GM23248 (cell line): ENCODE measurements at regions not wholly inside any gene's neighbourhood (a gene's known extent, or its start where the extent isn't known, plus 50 kb on each side); places are given as distances from the start of the nearest gene placed in this dataset.
"Not testable (repeated sequence)": the region's sequence is repeated elsewhere in the genome, so short reads cannot be mapped to it uniquely, and the experiment has no call there.

Experiments
- DNase-seq: peaks from one replicate; pipeline ENCODE4 v3.0.0-alpha.2; 2015
- H2AFZ ChIP-seq: fragments of 200-600 bp; sonication (generic); 2 replicates; pipeline ENCODE4 v1.6.1; 2016; ENCODE audit warnings: antibody characterized with exemption
- H3F3A ChIP-seq: fragments of 200-600 bp; sonication (generic); 2 replicates; pipeline ENCODE4 v1.6.1; 2016; ENCODE audit warnings: mild to moderate bottlenecking, antibody characterized with exemption, mixed run types; ENCODE audit not compliant: insufficient read depth
- H3K27ac ChIP-seq: fragments of 200-600 bp; sonication (generic); 2 replicates; pipeline ENCODE4 v1.5.1; 2016; ENCODE audit warnings: mild to moderate bottlenecking
- H3K27me3 ChIP-seq: fragments of 200-600 bp; sonication (generic); replicated peaks from 2 replicates; pipeline ENCODE4 v1.6.1; 2016; ENCODE audit warnings: mild to moderate bottlenecking; ENCODE audit not compliant: insufficient read depth
- H3K36me3 ChIP-seq: fragments of 200-600 bp; sonication (generic); 2 replicates; pipeline ENCODE4 v1.6.1; 2016; ENCODE audit warnings: low read depth, mild to moderate bottlenecking
- H3K4me1 ChIP-seq: fragments of 200-600 bp; sonication (generic); 2 replicates; pipeline ENCODE4 v1.6.1; 2016; ENCODE audit warnings: mild to moderate bottlenecking; ENCODE audit not compliant: insufficient read depth
- H3K4me2 ChIP-seq: fragments of 200-600 bp; sonication (generic); one replicate; pipeline ENCODE4 v1.6.1; 2016; ENCODE audit warnings: mild to moderate bottlenecking; ENCODE audit not compliant: unreplicated experiment
- H3K4me3 ChIP-seq: fragments of 200-600 bp; sonication (generic); 2 replicates; pipeline ENCODE4 v1.5.1; 2016; ENCODE audit warnings: mild to moderate bottlenecking
- H3K79me2 ChIP-seq: fragments of 200-600 bp; sonication (generic); 2 replicates; pipeline ENCODE4 v1.6.1; 2016; ENCODE audit warnings: mild to moderate bottlenecking; ENCODE audit not compliant: insufficient read depth
- H3K9ac ChIP-seq: fragments of 200-600 bp; sonication (generic); 2 replicates; pipeline ENCODE4 v1.6.1; 2016; ENCODE audit warnings: mild to moderate bottlenecking
- H3K9me2 ChIP-seq: fragments of 200-600 bp; sonication (generic); 2 replicates; pipeline ENCODE4 v1.6.1; 2016; ENCODE audit warnings: mixed run types, mild to moderate bottlenecking, moderate library complexity; ENCODE audit not compliant: insufficient read depth
- H3K9me3 ChIP-seq: fragments of 200-600 bp; sonication (generic); one replicate; pipeline ENCODE4 v1.6.1; 2017; ENCODE audit warnings: low read depth
- H4K20me1 ChIP-seq: fragments of 200-600 bp; sonication (generic); 2 replicates; pipeline ENCODE4 v1.6.0; 2016; ENCODE audit not compliant: insufficient read depth
- EZH2 ChIP-seq: fragments of 200-600 bp; sonication (generic); IDR thresholded peaks from 2 replicates; pipeline ENCODE4 v1.6.1; 2018; ENCODE audit warnings: antibody characterized with exemption, mild to moderate bottlenecking; ENCODE audit not compliant: insufficient read depth, poor library complexity, severe bottlenecking
- EZH2phosphoT487 ChIP-seq: fragments of 200-600 bp; sonication (generic); IDR thresholded peaks from 2 replicates; pipeline ENCODE4 v1.6.1; 2018; ENCODE audit warnings: antibody characterized with exemption, moderate library complexity, mild to moderate bottlenecking, low read depth; ENCODE audit not compliant: insufficient read depth
- WGBS, 2 experiments: methylation state at CpG; one replicate each; pipeline ENCODE4 v1.1.6; 2015 to 2017; ENCODE audit warnings: low lambda C conversion rate in 2 of 2, low coverage in 1 of 2; ENCODE audit errors: missing lambda C conversion rate in 2 of 2; 5-methylcytosine and 5-hydroxymethylcytosine counted together
- in situ Hi-C: fragments of 300-500 bp; cut with MboI; formaldehyde crosslinking; loops from 2 replicates; pipeline ENCODE4 v1.15.0; 2020

- Histone ChIP-seq H3K4me1 (peaks cover 33% of the 10 kb centered on the region), H3K9ac (peak overlapping the region; percentile 50), H3F3A (peaks cover 13% of the 10 kb centered on the region; the same call in 1 of the 2 replicates), H2AFZ (no peak overlapping the region), H3K27me3 (no peaks in the 10 kb centered on the region), H3K9me3 (no peaks in the 10 kb centered on the region), H3K9me2 (no peaks in the 10 kb centered on the region), H3K4me2 (peak overlapping the region; percentile 59), H3K4me3 (no peak overlapping the region; the same call in 1 of the 2 replicates), H3K36me3 (peaks cover 13% of the 10 kb centered on the region; the same call in 1 of the 2 replicates), H3K27ac (peak overlapping the region; percentile 56), H3K79me2 (peaks cover 95% of the 10 kb centered on the region), H4K20me1 (no peaks in the 10 kb centered on the region)
- WGBS, 2 experiments, result 15 to 16% methylated on average over 3 of the region's 3 CpGs
- TF ChIP-seq EZH2phosphoT487 (no peak), EZH2 (no peak)
- in situ Hi-C loops, result no loop called here
- peak; percentile 73 for DNase-seq
These were observed 76.3 kb upstream of the WIPF1 start for GRCh38 chr2:174673876-174674275.

- peaks cover 95% of the 10 kb centered on the region for H3K79me2 ChIP-seq
- 38 to 39% methylated on average over 7 of the region's 7 CpGs for WGBS, 2 experiments
- no peak overlapping the region; the same call in 1 of the 2 replicates for H3K9ac ChIP-seq
- H3K4me1 ChIP-seq, result peaks cover 28% of the 10 kb centered on the region
- H3K27ac ChIP-seq, result peak overlapping the region; percentile 56
- H4K20me1 ChIP-seq, result no peaks in the 10 kb centered on the region
- peaks cover 13% of the 10 kb centered on the region; the same call in 1 of the 2 replicates for H3K36me3 ChIP-seq
- H3K9me2 ChIP-seq, result no peaks in the 10 kb centered on the region
- no peak overlapping the region for H3K4me3 ChIP-seq
- peaks cover 13% of the 10 kb centered on the region; the same call in 1 of the 2 replicates for H3F3A ChIP-seq
- in situ Hi-C loops, result no loop called here
- TF ChIP-seq EZH2 (no peak), EZH2phosphoT487 (no peak)
- no peak overlapping the region for H3K4me2 ChIP-seq
- no peaks in the 10 kb centered on the region for H3K9me3 ChIP-seq
- H3K27me3 ChIP-seq, result no peaks in the 10 kb centered on the region
- DNase-seq, result no peak
- H2AFZ ChIP-seq, result no peak overlapping the region
These were observed 75.8 kb upstream of the WIPF1 start for GRCh38 chr2:174673440-174673839.

- Histone ChIP-seq H3K4me1 (peaks cover 26% of the 10 kb centered on the region), H3K79me2 (peaks cover 95% of the 10 kb centered on the region)
- H3K36me3 ChIP-seq, H4K20me1 ChIP-seq, H3K4me3 ChIP-seq, H3K4me2 ChIP-seq, in situ Hi-C loops, H3K9ac ChIP-seq, H3K9me2 ChIP-seq, H3K27ac ChIP-seq, H2AFZ ChIP-seq, H3K27me3 ChIP-seq, H3K9me3 ChIP-seq, H3F3A ChIP-seq, DNase-seq: not testable (repeated sequence)
- 97% methylated on average over 10 of the region's 10 CpGs for WGBS, 2 experiments
These were observed 73.9 kb upstream of the WIPF1 start for GRCh38 chr2:174671532-174671931.

- in situ Hi-C loops, result no loop called here
- no peak overlapping the region for H2AFZ ChIP-seq
- H3F3A ChIP-seq, result peaks cover 18% of the 10 kb centered on the region; the same call in 1 of the 2 replicates
- 0 out of 2 replicates have a peak, but pooled peaks cover 5% of the 10 kb centered on the region for H3K36me3 ChIP-seq
- no peaks in the 10 kb centered on the region for H3K9me2 ChIP-seq
- H3K9me3 ChIP-seq, result no peaks in the 10 kb centered on the region
- peaks cover 34% of the 10 kb centered on the region for H3K4me1 ChIP-seq
- H4K20me1 ChIP-seq, result no peaks in the 10 kb centered on the region
- no peaks in the 10 kb centered on the region for H3K27me3 ChIP-seq
- no peak overlapping the region for H3K9ac ChIP-seq
- H3K4me3 ChIP-seq, result no peak overlapping the region
- no peak overlapping the region for H3K27ac ChIP-seq
- H3K79me2 ChIP-seq, result peaks cover 97% of the 10 kb centered on the region
- no peak overlapping the region for H3K4me2 ChIP-seq
- WGBS, 2 experiments, result 89 to 90% methylated on average over 4 of the region's 4 CpGs
- TF ChIP-seq EZH2phosphoT487 (no peak), EZH2 (no peak)
- no peak for DNase-seq
These were observed 72.8 kb upstream of the WIPF1 start for GRCh38 chr2:174670446-174670845.

- Histone ChIP-seq H3K9ac (no peak overlapping the region), H3K4me3 (no peak overlapping the region), H3K4me1 (peaks cover 38% of the 10 kb centered on the region), H3K79me2 (peaks cover 97% of the 10 kb centered on the region), H4K20me1 (no peaks in the 10 kb centered on the region), H3K9me2 (no peaks in the 10 kb centered on the region), H3K27me3 (no peaks in the 10 kb centered on the region), H2AFZ (no peak overlapping the region), H3K4me2 (no peak overlapping the region), H3K9me3 (no peaks in the 10 kb centered on the region), H3K27ac (no peak overlapping the region), H3K36me3 (0 out of 2 replicates have a peak, but pooled peaks cover 5% of the 10 kb centered on the region), H3F3A (peaks cover 22% of the 10 kb centered on the region)
- DNase-seq, result no peak
- no peak for TF ChIP-seq EZH2phosphoT487
- TF ChIP-seq EZH2, result no peak
- in situ Hi-C loops, result no loop called here
- 79 to 86% methylated on average over 5 of the region's 5 CpGs for WGBS, 2 experiments
These were observed 71.7 kb upstream of the WIPF1 start for GRCh38 chr2:174669336-174669735.
